ENCODE measurements at regions not wholly inside any gene's neighbourhood (a gene's known extent, or its start where the extent isn't known, plus 50 kb on each side); places are given as distances from the start of the nearest gene placed in this dataset.

- no peaks in the 10 kb centered on the region for H3K4me1 ChIP-seq
- H3K4me3 ChIP-seq (ENCODE audit: low read depth, low read length): no peak overlapping the region
- no peak for TF ChIP-seq CTCF (IDR thresholded peaks at IDR 0.05; ENCODE audit: insufficient read depth in 1 of 2, low read depth in 1 of 2, low read length in 1 of 2, severe bottlenecking in 1 of 2, unreplicated experiment in 1 of 2)
- H3K27ac Mint-ChIP-seq (ENCODE audit: unreplicated experiment): no peak overlapping the region
- ChIA-PET CTCF (no interaction called here), POLR2A (no interaction called here)
- H3K4me1 Mint-ChIP-seq (ENCODE audit: low read depth, unreplicated experiment): no peaks in the 10 kb centered on the region
- H3K36me3 Mint-ChIP-seq (ENCODE audit: insufficient read depth, unreplicated experiment): no peaks in the 10 kb centered on the region
- DNase-seq: no peak
- peaks cover 16% of the 10 kb centered on the region for H3K9me3 Mint-ChIP-seq (ENCODE audit: unreplicated experiment)
- H3K27me3 ChIP-seq (replicated peaks; ENCODE audit: control insufficient read depth, insufficient read depth, low read length): no peaks in the 10 kb centered on the region
- no peaks in the 10 kb centered on the region for H3K9me3 ChIP-seq
- H3K4me3 Mint-ChIP-seq (ENCODE audit: unreplicated experiment): no peak overlapping the region
- no TSS peak for BruUV-seq (replicated peaks)
- H3K27me3 Mint-ChIP-seq (ENCODE audit: insufficient read depth, unreplicated experiment): no peaks in the 10 kb centered on the region
- no peaks in the 10 kb centered on the region for H3K36me3 ChIP-seq (ENCODE audit: control insufficient read depth, insufficient read depth, low read length)
- intact Hi-C loops (cut with micrococcal nuclease; ENCODE audit: unreplicated experiment): no loop called here
Measured at GRCh38 chr18:56044239-56044638, 456.2 kb upstream of the TCF4 start.

GRCh38 chr18:56043641-56044061, 455.7 kb upstream of the TCF4 start:
- TF ChIP-seq CTCF (IDR thresholded peaks at IDR 0.05; ENCODE audit: insufficient read depth in 1 of 2, low read depth in 1 of 2, low read length in 1 of 2, severe bottlenecking in 1 of 2, unreplicated experiment in 1 of 2): no peak
- H3K4me1 Mint-ChIP-seq (ENCODE audit: low read depth, unreplicated experiment): no peaks in the 10 kb centered on the region
- H3K4me3 Mint-ChIP-seq (ENCODE audit: unreplicated experiment): no peak overlapping the region
- no peaks in the 10 kb centered on the region for H3K4me1 ChIP-seq
- H3K36me3 ChIP-seq (ENCODE audit: control insufficient read depth, insufficient read depth, low read length): no peaks in the 10 kb centered on the region
- intact Hi-C loops (cut with micrococcal nuclease; ENCODE audit: unreplicated experiment): no loop called here
- H3K9me3 Mint-ChIP-seq (ENCODE audit: unreplicated experiment): peaks cover 16% of the 10 kb centered on the region
- no peak for DNase-seq
- no peak overlapping the region for H3K27ac Mint-ChIP-seq (ENCODE audit: unreplicated experiment)
- POLR2A ChIA-PET: no interaction called here
- H3K9me3 ChIP-seq: no peaks in the 10 kb centered on the region
- H3K4me3 ChIP-seq (ENCODE audit: low read depth, low read length): no peak overlapping the region
- H3K27me3 ChIP-seq (replicated peaks; ENCODE audit: control insufficient read depth, insufficient read depth, low read length): no peaks in the 10 kb centered on the region
- CTCF ChIA-PET: no interaction called here
- H3K36me3 Mint-ChIP-seq (ENCODE audit: insufficient read depth, unreplicated experiment): no peaks in the 10 kb centered on the region
- BruUV-seq (replicated peaks): no TSS peak
- H3K27me3 Mint-ChIP-seq (ENCODE audit: insufficient read depth, unreplicated experiment): no peaks in the 10 kb centered on the region

GRCh38 chr18:56042915-56043536, 455.0 kb upstream of the TCF4 start:
- Histone ChIP-seq H3K4me3 (ENCODE audit: low read depth, low read length) (no peak overlapping the region), H3K9me3 (no peaks in the 10 kb centered on the region), H3K27me3 (replicated peaks; ENCODE audit: control insufficient read depth, insufficient read depth, low read length) (no peaks in the 10 kb centered on the region), H3K4me1 (no peaks in the 10 kb centered on the region), H3K36me3 (ENCODE audit: control insufficient read depth, insufficient read depth, low read length) (no peaks in the 10 kb centered on the region)
- no peak overlapping the region for H3K4me3 Mint-ChIP-seq (ENCODE audit: unreplicated experiment)
- DNase-seq: no peak
- BruUV-seq (replicated peaks): no TSS peak
- peaks cover 14% of the 10 kb centered on the region for H3K9me3 Mint-ChIP-seq (ENCODE audit: unreplicated experiment)
- H3K4me1 Mint-ChIP-seq (ENCODE audit: low read depth, unreplicated experiment): no peaks in the 10 kb centered on the region
- TF ChIP-seq CTCF (IDR thresholded peaks at IDR 0.05; ENCODE audit: insufficient read depth in 1 of 2, low read depth in 1 of 2, low read length in 1 of 2, severe bottlenecking in 1 of 2, unreplicated experiment in 1 of 2): no peak
- no peaks in the 10 kb centered on the region for H3K27me3 Mint-ChIP-seq (ENCODE audit: insufficient read depth, unreplicated experiment)
- H3K27ac Mint-ChIP-seq (ENCODE audit: unreplicated experiment): no peak overlapping the region
- CTCF ChIA-PET: no interaction called here
- intact Hi-C loops (cut with micrococcal nuclease; ENCODE audit: unreplicated experiment): no loop called here
- no peaks in the 10 kb centered on the region for H3K36me3 Mint-ChIP-seq (ENCODE audit: insufficient read depth, unreplicated experiment)
- POLR2A ChIA-PET: no interaction called here

Measured in Caco-2 (cell line).